HepG2 (cell line): ENCODE measurements at regions not wholly inside any gene's neighbourhood (a gene's known extent, or its start where the extent isn't known, plus 50 kb on each side); places are given as distances from the start of the nearest gene placed in this dataset.
A peak's percentile ranks its signal among the peaks of the same experiment; 100 is the strongest.

Experiments
- ATAC-seq: fragments of 200-7000 bp; cut with Tn5 transposase; 3 replicates; pipeline ENCODE4 v1.9.1; 2020; ENCODE audit warnings: mild to moderate bottlenecking, moderate library complexity
- BruUV-seq: library from RNA; stranded (reverse); fragments of 400-500 nt; replicated peaks from 2 replicates; lab custom pipeline; 2021; lab: Mats Ljungman, UMichigan
- CTCF ChIA-PET: fragments of 300-600 bp; formaldehyde crosslinking; extraction: SDS; loops from one replicate; lab custom pipeline; 2021; ENCODE audit warnings: low total read pairs, inconsistent platforms, low intra/inter-chr PET ratio; lab: Yijun Ruan, JAX
- POLR2A ChIA-PET: fragments of 350-600 bp; sonication (Branson Sonifier 250); formaldehyde crosslinking; loops from one replicate; lab custom pipeline; 2020; ENCODE audit warnings: antibody characterized with exemption, inconsistent platforms; lab: Yijun Ruan, JAX
- DNase-seq: peaks from one replicate; pipeline ENCODE4 v3.0.0-alpha.2; 2015; ENCODE audit warnings: low spot score
- FAIRE-seq: peaks from 3 replicates; lab custom pipeline; 2011; peaks lifted over from hg19 to GRCh38; lab: Jason Lieb, UNC
- H2AFZ ChIP-seq: one replicate; pipeline ENCODE4 v1.6.1; 2011; ENCODE audit warnings: low read length, inconsistent platforms
- H3K27ac ChIP-seq: fragments of 300-600 bp; 3 replicates; pipeline ENCODE4 v1.8.0; 2011; ENCODE audit warnings: mixed run types, mild to moderate bottlenecking, mixed read lengths, low read length, inconsistent platforms; ENCODE audit not compliant: insufficient read depth; ENCODE audit errors: extremely low read length
- H3K27me3 ChIP-seq, 2 experiments: fragments of 200-600 bp in 1 of 2; 2 replicates in 1 of 2; 3 replicates in 1 of 2; pipeline versions ENCODE4 v1.6.0 to v1.8.0; 2011; ENCODE audit warnings: low read length in 2 of 2, mild to moderate bottlenecking in 2 of 2, moderate library complexity in 2 of 2, inconsistent platforms in 1 of 2; ENCODE audit not compliant: insufficient read depth in 2 of 2, control insufficient read depth in 1 of 2
- H3K36me3 ChIP-seq, 2 experiments: fragments of 200-600 bp in 1 of 2; replicated peaks in 1 of 2; 2 replicates in 1 of 2; 3 replicates in 1 of 2; pipeline versions ENCODE4 v1.5.1 to v1.8.0; 2011; ENCODE audit warnings: low read length in 2 of 2, inconsistent platforms in 1 of 2; ENCODE audit not compliant: insufficient read depth in 2 of 2, control insufficient read depth in 1 of 2
- H3K4me1 ChIP-seq: 2 replicates; pipeline ENCODE4 v1.5.1; 2012; ENCODE audit warnings: low read length, inconsistent platforms; ENCODE audit not compliant: insufficient read depth
- H3K4me2 ChIP-seq: 2 replicates; pipeline ENCODE4 v1.6.0; 2011; ENCODE audit warnings: low read depth, low read length, inconsistent platforms
- H3K4me3 ChIP-seq, 3 experiments: fragments of 200-600 bp in 1 of 3; sonication (generic), shearing (Covaris generic) in 1 of 3; replicated peaks in 1 of 3; 2 replicates each; pipeline ENCODE4 v1.5.1; 2011 to 2016; ENCODE audit warnings: low read length in 3 of 3, inconsistent platforms in 2 of 3, low read depth in 2 of 3, mild to moderate bottlenecking in 2 of 3, control low read depth in 1 of 3, mixed read lengths in 1 of 3; ENCODE audit not compliant: insufficient read depth in 1 of 3
- H3K79me2 ChIP-seq: one replicate; pipeline ENCODE4 v1.6.1; 2011; ENCODE audit warnings: low read length, inconsistent platforms; ENCODE audit not compliant: insufficient read depth
- H3K9ac ChIP-seq: 2 replicates; pipeline ENCODE4 v1.6.0; 2011; ENCODE audit warnings: mild to moderate bottlenecking, low read depth, low read length, inconsistent platforms; ENCODE audit not compliant: insufficient read depth
- H3K9me3 ChIP-seq: 2 replicates; pipeline ENCODE4 v1.5.1; 2012; ENCODE audit warnings: mild to moderate bottlenecking, low read length
- H4K20me1 ChIP-seq: 2 replicates; pipeline ENCODE4 v1.6.0; 2011; ENCODE audit warnings: inconsistent platforms, mild to moderate bottlenecking, low read length, moderate library complexity; ENCODE audit not compliant: insufficient read depth
- FOXP1 ChIP-seq, 2 experiments: fragments of 450-650 bp in 1 of 2; IDR thresholded peaks; 2 replicates each; pipeline ENCODE4 v1.6.1; 2017 to 2018; ENCODE audit warnings: antibody characterized with exemption in 1 of 2
- MLLT10 ChIP-seq: sonication (generic); formaldehyde crosslinking; IDR thresholded peaks from 2 replicates; pipeline ENCODE4 v1.4.0; 2020; ENCODE audit warnings: missing genetic modification reagents
- SIN3A ChIP-seq: IDR thresholded peaks from 2 replicates; pipeline ENCODE4 v1.6.1; 2011; ENCODE audit warnings: low read depth, mild to moderate bottlenecking, control low read depth, low read length, borderline replicate concordance
- TBP ChIP-seq: sonication (generic); formaldehyde crosslinking; IDR thresholded peaks from 2 replicates; pipeline ENCODE4 v1.5.0; 2020; ENCODE audit warnings: missing genetic modification reagents
- ZNF572 ChIP-seq: sonication (generic); formaldehyde crosslinking; IDR thresholded peaks from 2 replicates; pipeline ENCODE4 v1.5.1; 2020; ENCODE audit warnings: mild to moderate bottlenecking, missing genetic modification reagents
- WGBS: methylation state at CpG from one replicate; pipeline ENCODE4 v1.1.6; 2017; ENCODE audit warnings: low lambda C conversion rate; 5-methylcytosine and 5-hydroxymethylcytosine counted together
- in situ Hi-C: cut with HindIII; loops from 2 replicates; pipeline ENCODE4 v1.10.0; 2017; ENCODE audit warnings: low pct_unique_long_range_greater_than_20kb; ENCODE audit not compliant: extremely low pct_ligation_motif_present
- intact Hi-C: fragments of 100-400 bp; cut with micrococcal nuclease; formaldehyde crosslinking; loops from one replicate; pipeline ENCODE4 v1.10.0; 2022; ENCODE audit not compliant: unreplicated experiment
- TF ChIP-seq, protein P1 (sequence below): sonication (generic); formaldehyde crosslinking; IDR thresholded peaks from 2 replicates; pipeline ENCODE4 v1.4.0; 2020; ENCODE audit warnings: mild to moderate bottlenecking, missing genetic modification reagents
- TF ChIP-seq, protein P2 (sequence below): sonication (generic); formaldehyde crosslinking; IDR thresholded peaks from 2 replicates; pipeline ENCODE4 v1.4.0; 2020; ENCODE audit warnings: missing genetic modification reagents

DNA sequence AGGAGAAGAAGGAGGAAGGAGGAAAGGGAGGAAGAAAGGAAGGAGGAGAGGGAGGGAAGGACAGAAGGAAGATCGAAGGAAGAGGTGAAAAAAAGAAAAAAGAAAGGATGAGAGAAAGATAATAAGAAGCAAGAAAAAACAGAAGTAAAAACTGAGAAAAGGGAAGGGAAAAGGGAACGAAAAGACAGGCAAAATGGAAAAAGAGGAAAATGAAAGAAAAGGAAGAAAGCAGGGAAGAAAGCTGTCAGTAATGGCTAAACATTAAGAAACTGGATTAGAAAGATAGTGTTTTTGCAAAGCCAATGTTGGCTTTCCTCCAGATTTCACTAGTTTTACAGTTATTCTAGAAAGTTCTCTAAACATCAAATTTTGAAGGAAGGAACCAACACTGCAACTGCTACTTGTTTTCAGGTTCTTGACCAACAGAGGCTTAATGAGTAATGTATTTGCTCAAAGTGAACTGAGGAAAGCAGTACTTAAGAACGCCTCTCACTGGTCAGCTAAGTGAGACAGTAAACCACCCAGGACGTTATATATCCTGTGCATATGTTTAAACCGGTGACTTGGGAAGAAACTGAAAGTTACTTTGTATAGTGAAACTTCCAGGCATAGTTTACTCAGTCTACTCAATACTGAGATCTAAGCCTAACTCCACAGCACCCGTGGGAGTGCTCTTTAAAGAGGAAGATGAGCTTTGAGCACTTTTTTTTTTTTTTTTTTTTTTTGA, 286.2 kb upstream of the TRIB2 start:
- H3K27ac ChIP-seq, result no peak overlapping the region
- no peak overlapping the region for H3K4me2 ChIP-seq
- POLR2A ChIA-PET, result no interaction called here
- H2AFZ ChIP-seq, result no peak overlapping the region
- DNase-seq, result no peak
- WGBS, result 26% methylated on average over 6 of the region's 6 CpGs
- no peaks in the 10 kb centered on the region for H3K79me2 ChIP-seq
- H3K9ac ChIP-seq, result no peak overlapping the region
- H3K36me3 ChIP-seq, result no peaks in the 10 kb centered on the region
- no peaks in the 10 kb centered on the region for H3K27me3 ChIP-seq
- no peaks in the 10 kb centered on the region for H3K9me3 ChIP-seq
- no TSS peak for BruUV-seq
- no peak overlapping the region for H3K4me3 ChIP-seq
- TF ChIP-seq FOXP1 (IDR thresholded peaks at IDR 0.05) (0 out of 2 replicates have a peak, but pooled peaks have one; percentile 23), FOXP1 (CRISPR knock-in tag; IDR thresholded peaks at IDR 0.05) (no peak), TBP (CRISPR knock-in tag) (no peak)
- TF ChIP-seq, protein P1, sequence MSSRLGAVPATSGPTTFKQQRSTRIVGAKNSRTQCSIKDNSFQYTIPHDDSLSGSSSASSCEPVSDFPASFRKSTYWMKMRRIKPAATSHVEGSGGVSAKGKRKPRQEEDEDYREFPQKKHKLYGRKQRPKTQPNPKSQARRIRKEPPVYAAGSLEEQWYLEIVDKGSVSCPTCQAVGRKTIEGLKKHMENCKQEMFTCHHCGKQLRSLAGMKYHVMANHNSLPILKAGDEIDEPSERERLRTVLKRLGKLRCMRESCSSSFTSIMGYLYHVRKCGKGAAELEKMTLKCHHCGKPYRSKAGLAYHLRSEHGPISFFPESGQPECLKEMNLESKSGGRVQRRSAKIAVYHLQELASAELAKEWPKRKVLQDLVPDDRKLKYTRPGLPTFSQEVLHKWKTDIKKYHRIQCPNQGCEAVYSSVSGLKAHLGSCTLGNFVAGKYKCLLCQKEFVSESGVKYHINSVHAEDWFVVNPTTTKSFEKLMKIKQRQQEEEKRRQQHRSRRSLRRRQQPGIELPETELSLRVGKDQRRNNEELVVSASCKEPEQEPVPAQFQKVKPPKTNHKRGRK (CRISPR knock-in tag), result peak; percentile 84; the same call in 1 of the 2 replicates
- TF ChIP-seq, all 625 proteins: peak for 2
- no peaks in the 10 kb centered on the region for H3K4me1 ChIP-seq
- FAIRE-seq, result no peak
- no peak for ATAC-seq
- intact Hi-C loops (loop anchor here (5.0 kb wide), 1 partner anchor 577 kb away; no protein-coding TSS in a partner anchor), in situ Hi-C loops (no loop called here)
- CTCF ChIA-PET, result no interaction called here
- H4K20me1 ChIP-seq, result no peaks in the 10 kb centered on the region

DNA sequence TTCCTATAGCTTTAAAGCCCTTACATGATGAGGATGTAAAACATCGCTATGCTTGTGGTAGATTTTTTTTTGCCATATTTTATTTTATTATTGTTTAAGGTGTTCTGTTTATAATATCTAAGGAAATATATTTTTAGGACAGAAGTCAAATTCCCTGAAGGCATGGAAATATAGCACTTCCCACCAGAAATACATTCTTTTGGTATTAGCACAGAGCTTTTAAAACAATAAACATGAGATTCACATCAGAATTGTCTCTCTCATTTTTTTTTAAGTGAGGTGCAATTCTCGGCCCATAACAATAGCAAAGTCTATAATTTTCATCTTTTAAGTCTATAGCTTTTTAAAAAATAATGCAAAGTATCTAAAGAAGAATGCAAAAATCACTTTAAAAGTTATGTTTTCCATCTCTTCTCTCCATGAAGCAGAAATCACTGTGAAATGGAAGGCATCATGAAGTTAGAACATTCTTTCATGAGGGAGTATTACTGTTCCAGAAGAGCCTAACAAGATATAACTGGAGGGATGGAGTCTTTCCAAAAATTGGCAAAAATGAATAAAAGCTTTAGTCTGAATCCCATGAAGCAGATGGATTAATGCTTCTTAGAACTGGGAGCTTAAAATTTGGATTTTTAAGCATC, 283.6 kb upstream of the TRIB2 start:
- Histone ChIP-seq H3K4me2 (no peak overlapping the region), H3K4me3 (no peak overlapping the region), H3K79me2 (no peaks in the 10 kb centered on the region), H3K27ac (no peak overlapping the region), H2AFZ (no peak overlapping the region), H3K4me1 (no peaks in the 10 kb centered on the region), H3K9me3 (no peaks in the 10 kb centered on the region), H4K20me1 (no peaks in the 10 kb centered on the region), H3K9ac (no peak overlapping the region), H3K36me3 (no peaks in the 10 kb centered on the region), H3K27me3 (no peaks in the 10 kb centered on the region)
- CTCF ChIA-PET, result interaction anchor here (1.1 kb wide), 1 partner anchor 498 kb away, joined by 3 read pairs; no protein-coding TSS in a partner anchor
- BruUV-seq, result no TSS peak
- FAIRE-seq (no peak), ATAC-seq (no peak), DNase-seq (no peak)
- WGBS, result 34% methylated on average over 2 of the region's 2 CpGs
- POLR2A ChIA-PET, result no interaction called here
- TF ChIP-seq, protein P2, sequence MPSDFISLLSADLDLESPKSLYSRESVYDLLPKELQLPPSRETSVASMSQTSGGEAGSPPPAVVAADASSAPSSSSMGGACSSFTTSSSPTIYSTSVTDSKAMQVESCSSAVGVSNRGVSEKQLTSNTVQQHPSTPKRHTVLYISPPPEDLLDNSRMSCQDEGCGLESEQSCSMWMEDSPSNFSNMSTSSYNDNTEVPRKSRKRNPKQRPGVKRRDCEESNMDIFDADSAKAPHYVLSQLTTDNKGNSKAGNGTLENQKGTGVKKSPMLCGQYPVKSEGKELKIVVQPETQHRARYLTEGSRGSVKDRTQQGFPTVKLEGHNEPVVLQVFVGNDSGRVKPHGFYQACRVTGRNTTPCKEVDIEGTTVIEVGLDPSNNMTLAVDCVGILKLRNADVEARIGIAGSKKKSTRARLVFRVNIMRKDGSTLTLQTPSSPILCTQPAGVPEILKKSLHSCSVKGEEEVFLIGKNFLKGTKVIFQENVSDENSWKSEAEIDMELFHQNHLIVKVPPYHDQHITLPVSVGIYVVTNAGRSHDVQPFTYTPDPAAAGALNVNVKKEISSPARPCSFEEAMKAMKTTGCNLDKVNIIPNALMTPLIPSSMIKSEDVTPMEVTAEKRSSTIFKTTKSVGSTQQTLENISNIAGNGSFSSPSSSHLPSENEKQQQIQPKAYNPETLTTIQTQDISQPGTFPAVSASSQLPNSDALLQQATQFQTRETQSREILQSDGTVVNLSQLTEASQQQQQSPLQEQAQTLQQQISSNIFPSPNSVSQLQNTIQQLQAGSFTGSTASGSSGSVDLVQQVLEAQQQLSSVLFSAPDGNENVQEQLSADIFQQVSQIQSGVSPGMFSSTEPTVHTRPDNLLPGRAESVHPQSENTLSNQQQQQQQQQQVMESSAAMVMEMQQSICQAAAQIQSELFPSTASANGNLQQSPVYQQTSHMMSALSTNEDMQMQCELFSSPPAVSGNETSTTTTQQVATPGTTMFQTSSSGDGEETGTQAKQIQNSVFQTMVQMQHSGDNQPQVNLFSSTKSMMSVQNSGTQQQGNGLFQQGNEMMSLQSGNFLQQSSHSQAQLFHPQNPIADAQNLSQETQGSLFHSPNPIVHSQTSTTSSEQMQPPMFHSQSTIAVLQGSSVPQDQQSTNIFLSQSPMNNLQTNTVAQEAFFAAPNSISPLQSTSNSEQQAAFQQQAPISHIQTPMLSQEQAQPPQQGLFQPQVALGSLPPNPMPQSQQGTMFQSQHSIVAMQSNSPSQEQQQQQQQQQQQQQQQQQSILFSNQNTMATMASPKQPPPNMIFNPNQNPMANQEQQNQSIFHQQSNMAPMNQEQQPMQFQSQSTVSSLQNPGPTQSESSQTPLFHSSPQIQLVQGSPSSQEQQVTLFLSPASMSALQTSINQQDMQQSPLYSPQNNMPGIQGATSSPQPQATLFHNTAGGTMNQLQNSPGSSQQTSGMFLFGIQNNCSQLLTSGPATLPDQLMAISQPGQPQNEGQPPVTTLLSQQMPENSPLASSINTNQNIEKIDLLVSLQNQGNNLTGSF (CRISPR knock-in tag), result no peak
- no peak for TF ChIP-seq MLLT10 (CRISPR knock-in tag)
- TF ChIP-seq SIN3A, result no peak
- no peak for TF ChIP-seq ZNF572 (CRISPR knock-in tag)
- in situ Hi-C loops, result no loop called here
- intact Hi-C loops, result loop anchor here (1.0 to 5.0 kb wide), 2 partner anchors 283 to 574 kb away; partner anchors contain the start of gene TRIB2
